PC-3 (cell line): ENCODE measurements at regions not wholly inside any gene's neighbourhood (a gene's known extent, or its start where the extent isn't known, plus 50 kb on each side); places are given as distances from the start of the nearest gene placed in this dataset.
A peak's percentile ranks its signal among the peaks of the same experiment; 100 is the strongest.
"Not testable (repeated sequence)": the region's sequence is repeated elsewhere in the genome, so short reads cannot be mapped to it uniquely, and the experiment has no call there.

Experiments
- ATAC-seq: fragments of 200-7000 bp; cut with Tn5 transposase; 2 replicates; pipeline ENCODE4 v1.9.1; 2020; ENCODE audit warnings: mild to moderate bottlenecking, moderate library complexity
- BruUV-seq: library from RNA; stranded (reverse); fragments of 400-500 nt; replicated peaks from 2 replicates; lab custom pipeline; 2021; lab: Mats Ljungman, UMichigan
- CTCF ChIA-PET: fragments of 300-600 bp; sonication (Branson Sonifier 250); formaldehyde crosslinking; loops from one replicate; lab custom pipeline; 2022; ENCODE audit warnings: antibody characterized with exemption; lab: Charles Lee
- POLR2A ChIA-PET: fragments of 300-600 bp; sonication (Branson Sonifier 250); formaldehyde crosslinking; loops from one replicate; lab custom pipeline; 2022; ENCODE audit warnings: antibody characterized with exemption; ENCODE audit not compliant: unreplicated experiment; lab: Charles Lee
- DNase-seq: peaks from one replicate; pipeline ENCODE4 v3.0.0-alpha.2; 2015
- H2AFZ ChIP-seq: fragments of 300-600 bp; sonication (generic); 2 replicates; pipeline ENCODE4 v1.6.0; 2016; ENCODE audit warnings: antibody characterized with exemption, low read length
- H3F3A ChIP-seq: fragments of 300-600 bp; sonication (generic); one replicate; pipeline ENCODE4 v1.6.0; 2017; ENCODE audit warnings: antibody characterized with exemption, low read length, control low read depth, mild to moderate bottlenecking; ENCODE audit not compliant: unreplicated experiment
- H3K27ac ChIP-seq: fragments of 300-600 bp; sonication (generic); 2 replicates; pipeline ENCODE4 v1.5.1; 2016; ENCODE audit warnings: mild to moderate bottlenecking, low read length
- H3K27me3 ChIP-seq: fragments of 300-600 bp; sonication (generic); 2 replicates; pipeline ENCODE4 v1.6.1; 2016; ENCODE audit warnings: low read length, mixed read lengths
- H3K36me3 ChIP-seq: fragments of 300-600 bp; sonication (generic); 2 replicates; pipeline ENCODE4 v1.6.1; 2016; ENCODE audit warnings: low read depth, mixed run types, low read length, mixed read lengths
- H3K4me1 ChIP-seq: fragments of 300-600 bp; sonication (generic); 2 replicates; pipeline ENCODE4 v1.5.1; 2016; ENCODE audit warnings: low read length; ENCODE audit not compliant: insufficient read depth
- H3K4me2 ChIP-seq: fragments of 300-600 bp; sonication (generic); 2 replicates; pipeline ENCODE4 v1.6.0; 2016; ENCODE audit warnings: low read length
- H3K4me3 ChIP-seq: fragments of 300-600 bp; sonication (generic); 2 replicates; pipeline ENCODE4 v1.5.1; 2016; ENCODE audit warnings: mild to moderate bottlenecking, low read length, mixed read lengths
- H3K79me2 ChIP-seq: fragments of 300-600 bp; sonication (generic); 2 replicates; pipeline ENCODE4 v1.6.1; 2017; ENCODE audit warnings: low read length, mixed read lengths
- H3K9ac ChIP-seq: fragments of 300-600 bp; sonication (generic); 2 replicates; pipeline ENCODE4 v1.6.0; 2016; ENCODE audit warnings: mild to moderate bottlenecking, low read length
- H3K9me2 ChIP-seq: fragments of 300-600 bp; sonication (generic); replicated peaks from 2 replicates; pipeline ENCODE4 v1.6.1; 2016; ENCODE audit warnings: mixed run types, low read length, mixed read lengths
- H3K9me3 ChIP-seq: fragments of 300-600 bp; sonication (generic); 2 replicates; pipeline ENCODE4 v1.6.1; 2016; ENCODE audit warnings: low read length, mixed read lengths
- H4K20me1 ChIP-seq: fragments of 300-600 bp; sonication (generic); 2 replicates; pipeline ENCODE4 v1.6.1; 2016; ENCODE audit warnings: low read length, mixed read lengths
- EZH2 ChIP-seq: fragments of 300-600 bp; sonication (generic); IDR thresholded peaks from one replicate; pipeline ENCODE4 v1.6.1; 2017; ENCODE audit warnings: antibody characterized with exemption, mild to moderate bottlenecking, low read length; ENCODE audit not compliant: unreplicated experiment
- EZH2phosphoT487 ChIP-seq: fragments of 300-600 bp; sonication (generic); IDR thresholded peaks from 2 replicates; pipeline ENCODE4 v1.6.1; 2018; ENCODE audit warnings: mild to moderate bottlenecking, antibody characterized with exemption, low read length, borderline replicate concordance
- intact Hi-C: fragments of 100-400 bp; cut with micrococcal nuclease; formaldehyde crosslinking; loops from 2 replicates; pipeline ENCODE4 v1.9.0; 2023
- TF ChIP-seq, protein P1 (sequence below): fragments of 300-600 bp; sonication (generic); conservative IDR thresholded peaks from 2 replicates; pipeline ENCODE4 v1.5.1; 2017; ENCODE audit warnings: antibody characterized with exemption, low read depth, mild to moderate bottlenecking, low read length

DNA sequence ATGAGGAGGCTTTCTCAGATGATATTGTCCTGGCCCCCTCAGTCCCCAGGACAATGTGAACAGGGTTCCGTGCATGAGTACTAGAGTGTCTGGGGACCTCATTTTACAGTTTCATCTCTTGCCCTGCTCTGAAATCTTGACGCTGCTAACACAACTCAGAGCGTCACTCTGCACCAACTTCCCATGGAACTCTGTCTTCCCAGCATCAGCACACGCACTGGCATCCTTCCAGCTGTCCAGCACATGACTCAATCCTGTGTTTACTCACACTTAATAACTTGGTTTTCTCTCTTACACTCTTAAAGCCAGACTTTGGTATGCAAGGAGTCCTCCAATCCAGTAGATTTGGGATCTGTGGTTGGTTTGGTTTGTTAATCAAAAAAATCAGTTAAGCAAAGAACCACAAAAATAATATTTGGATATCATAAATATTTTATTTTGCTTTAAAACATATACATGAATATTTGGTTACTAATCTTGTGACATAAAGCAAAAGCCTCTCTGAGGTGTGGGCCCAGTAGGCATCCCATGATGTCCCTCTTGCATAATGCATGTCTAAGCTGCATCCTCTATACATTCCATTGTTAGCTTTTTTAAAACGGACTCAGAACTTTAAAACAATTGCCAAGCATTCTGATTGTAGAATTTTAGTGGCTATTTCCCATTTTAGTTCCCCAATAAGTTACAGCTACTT lies 131.0 kb downstream of the CXCL12 start:
- no peaks in the 10 kb centered on the region for H3K4me1 ChIP-seq
- BruUV-seq, result no TSS peak
- intact Hi-C loops, result no loop called here
- H3K27ac ChIP-seq, result no peak overlapping the region
- no peaks in the 10 kb centered on the region for H3K79me2 ChIP-seq
- CTCF ChIA-PET, result no interaction called here
- no peak for ATAC-seq
- POLR2A ChIA-PET, result no interaction called here
- DNase-seq, result peak; percentile 63
- H2AFZ ChIP-seq, result no peak overlapping the region
- H3K36me3 ChIP-seq, result no peaks in the 10 kb centered on the region
- H3K9me3 ChIP-seq, result no peaks in the 10 kb centered on the region
- H4K20me1 ChIP-seq, result no peaks in the 10 kb centered on the region
- no peak overlapping the region for H3K9ac ChIP-seq
- H3K27me3 ChIP-seq, result no peaks in the 10 kb centered on the region
- no peaks in the 10 kb centered on the region for H3K9me2 ChIP-seq
- H3K4me3 ChIP-seq, result no peak overlapping the region
- no peaks in the 10 kb centered on the region for H3F3A ChIP-seq
- no peak overlapping the region for H3K4me2 ChIP-seq
- no peak for TF ChIP-seq EZH2phosphoT487
- TF ChIP-seq, protein P1, sequence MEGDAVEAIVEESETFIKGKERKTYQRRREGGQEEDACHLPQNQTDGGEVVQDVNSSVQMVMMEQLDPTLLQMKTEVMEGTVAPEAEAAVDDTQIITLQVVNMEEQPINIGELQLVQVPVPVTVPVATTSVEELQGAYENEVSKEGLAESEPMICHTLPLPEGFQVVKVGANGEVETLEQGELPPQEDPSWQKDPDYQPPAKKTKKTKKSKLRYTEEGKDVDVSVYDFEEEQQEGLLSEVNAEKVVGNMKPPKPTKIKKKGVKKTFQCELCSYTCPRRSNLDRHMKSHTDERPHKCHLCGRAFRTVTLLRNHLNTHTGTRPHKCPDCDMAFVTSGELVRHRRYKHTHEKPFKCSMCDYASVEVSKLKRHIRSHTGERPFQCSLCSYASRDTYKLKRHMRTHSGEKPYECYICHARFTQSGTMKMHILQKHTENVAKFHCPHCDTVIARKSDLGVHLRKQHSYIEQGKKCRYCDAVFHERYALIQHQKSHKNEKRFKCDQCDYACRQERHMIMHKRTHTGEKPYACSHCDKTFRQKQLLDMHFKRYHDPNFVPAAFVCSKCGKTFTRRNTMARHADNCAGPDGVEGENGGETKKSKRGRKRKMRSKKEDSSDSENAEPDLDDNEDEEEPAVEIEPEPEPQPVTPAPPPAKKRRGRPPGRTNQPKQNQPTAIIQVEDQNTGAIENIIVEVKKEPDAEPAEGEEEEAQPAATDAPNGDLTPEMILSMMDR, result no peak
- TF ChIP-seq EZH2, result no peak

DNA sequence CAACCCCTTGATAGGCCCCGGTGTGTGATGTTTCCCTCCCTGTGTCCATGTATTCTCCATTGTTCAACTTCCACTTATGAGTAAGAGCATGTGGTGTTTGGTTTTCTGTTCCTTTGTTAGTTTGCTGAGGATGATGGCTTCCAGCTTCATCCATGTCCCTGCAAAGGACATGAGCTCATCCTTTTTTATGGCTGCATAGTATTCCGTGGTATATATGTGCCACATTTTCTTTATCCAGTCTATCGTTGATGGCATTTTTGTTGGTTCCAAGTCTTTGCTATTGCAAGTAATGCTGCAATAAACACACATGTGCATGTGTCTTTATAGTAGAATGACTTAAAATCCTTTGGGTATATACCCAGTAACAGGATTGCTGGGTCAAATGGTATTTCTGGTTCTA lies 132.3 kb downstream of the CXCL12 start:
- H3K4me2 ChIP-seq, H3K27ac ChIP-seq, H4K20me1 ChIP-seq, POLR2A ChIA-PET, BruUV-seq, H3K4me3 ChIP-seq, H3F3A ChIP-seq, H3K4me1 ChIP-seq, H3K9me2 ChIP-seq, H3K79me2 ChIP-seq, H2AFZ ChIP-seq, H3K9me3 ChIP-seq, H3K27me3 ChIP-seq, CTCF ChIA-PET, intact Hi-C loops, ATAC-seq, H3K36me3 ChIP-seq, DNase-seq, H3K9ac ChIP-seq: not testable (repeated sequence)

DNA sequence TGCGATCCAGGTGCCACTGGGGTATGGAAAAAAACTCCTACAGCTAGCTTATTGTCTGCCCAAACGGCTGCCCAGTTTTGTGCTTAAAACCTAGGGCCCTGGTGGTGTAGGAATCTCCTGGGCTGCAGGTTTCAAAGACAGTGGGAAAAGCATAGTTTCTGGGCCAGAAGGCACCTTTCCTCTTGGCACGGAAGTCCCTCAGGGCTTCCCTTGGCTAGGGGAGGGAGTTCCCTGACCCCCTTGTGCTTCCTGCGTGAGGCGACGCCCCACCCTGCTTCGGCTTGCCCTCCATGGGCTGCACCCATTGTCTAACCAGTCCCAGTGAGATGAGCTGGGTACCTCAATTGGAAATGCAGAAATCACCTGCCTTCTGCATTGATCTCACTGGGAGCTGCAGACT lies 135.0 kb downstream of the CXCL12 start:
- H3K9me2 ChIP-seq, H3K79me2 ChIP-seq, H3K9ac ChIP-seq, ATAC-seq, DNase-seq, BruUV-seq, H3K4me3 ChIP-seq, H3F3A ChIP-seq, H3K9me3 ChIP-seq, intact Hi-C loops, H3K4me1 ChIP-seq, CTCF ChIA-PET, H3K27me3 ChIP-seq, H3K4me2 ChIP-seq, H3K27ac ChIP-seq, H3K36me3 ChIP-seq, H4K20me1 ChIP-seq, POLR2A ChIA-PET: not testable (repeated sequence)
- 0 out of 2 replicates have a peak overlapping the region, but pooled peaks have one; percentile 36 for H2AFZ ChIP-seq

DNA sequence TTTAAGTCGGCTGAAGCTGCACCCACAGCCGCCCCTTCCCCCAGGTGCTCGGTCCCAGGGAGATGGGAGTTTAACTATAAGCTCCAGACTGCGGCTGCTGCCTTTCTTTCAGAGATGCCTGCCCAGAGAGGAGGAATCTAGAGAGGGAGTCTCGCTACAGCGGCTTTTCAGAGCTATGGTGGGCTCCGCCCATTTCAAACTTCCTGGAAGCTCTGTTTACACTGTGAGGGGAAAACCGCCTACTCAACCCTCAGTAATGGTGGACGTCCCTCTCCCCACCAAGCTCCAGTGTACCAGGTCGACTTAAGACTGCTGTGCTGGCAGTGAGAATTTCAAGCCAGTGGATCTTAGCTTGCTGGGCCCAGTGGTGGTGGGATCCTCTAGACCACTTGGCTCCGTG lies 135.4 kb downstream of the CXCL12 start:
- peak; percentile 9 for DNase-seq
- no peaks in the 10 kb centered on the region for H3K27me3 ChIP-seq
- no peaks in the 10 kb centered on the region for H3K36me3 ChIP-seq
- 0 out of 2 replicates have a peak overlapping the region, but pooled peaks have one; percentile 36 for H2AFZ ChIP-seq
- ChIA-PET CTCF (no interaction called here), POLR2A (no interaction called here)
- no peaks in the 10 kb centered on the region for H3K4me1 ChIP-seq
- TF ChIP-seq EZH2, result no peak
- TF ChIP-seq, protein P1, result no peak
- no peak for TF ChIP-seq EZH2phosphoT487
- H3K9me2 ChIP-seq, result no peaks in the 10 kb centered on the region
- ATAC-seq, result no peak
- H3K4me2 ChIP-seq, result no peak overlapping the region
- no peaks in the 10 kb centered on the region for H3K79me2 ChIP-seq
- no TSS peak for BruUV-seq
- no peaks in the 10 kb centered on the region for H4K20me1 ChIP-seq
- H3K9ac ChIP-seq, result no peak overlapping the region
- no peaks in the 10 kb centered on the region for H3K9me3 ChIP-seq
- no peak overlapping the region for H3K4me3 ChIP-seq
- H3F3A ChIP-seq, result no peaks in the 10 kb centered on the region
- intact Hi-C loops, result no loop called here
- H3K27ac ChIP-seq, result no peak overlapping the region

DNA sequence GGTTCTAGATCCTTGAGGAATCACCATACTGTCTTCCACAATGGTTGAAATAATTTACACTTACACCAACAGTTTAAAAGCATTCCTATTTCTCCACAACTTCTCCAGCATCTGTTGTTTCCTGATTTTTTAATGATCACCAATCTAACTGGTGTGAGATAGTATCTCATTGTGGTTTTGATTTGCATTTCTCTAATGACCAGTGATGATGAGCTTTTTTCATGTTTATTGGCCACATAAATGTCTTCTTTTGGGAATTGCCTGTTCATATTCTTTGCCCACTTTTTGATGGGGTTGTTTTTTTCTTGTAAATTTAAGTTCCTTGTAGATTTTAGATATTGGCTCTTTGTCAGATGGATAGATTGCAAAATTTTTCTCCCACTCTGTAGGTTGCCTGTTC lies 138.2 kb downstream of the CXCL12 start:
- H3F3A ChIP-seq, BruUV-seq, H3K36me3 ChIP-seq, H3K4me1 ChIP-seq, ATAC-seq, H3K27me3 ChIP-seq, H3K9ac ChIP-seq, DNase-seq, H3K79me2 ChIP-seq, POLR2A ChIA-PET, H4K20me1 ChIP-seq, H3K9me3 ChIP-seq, intact Hi-C loops, H2AFZ ChIP-seq, H3K4me3 ChIP-seq, H3K4me2 ChIP-seq, H3K9me2 ChIP-seq, H3K27ac ChIP-seq, CTCF ChIA-PET: not testable (repeated sequence)
